ENCODE measurements at regions not wholly inside any gene's neighbourhood (a gene's known extent, or its start where the extent isn't known, plus 50 kb on each side); places are given as distances from the start of the nearest gene placed in this dataset.

DNA sequence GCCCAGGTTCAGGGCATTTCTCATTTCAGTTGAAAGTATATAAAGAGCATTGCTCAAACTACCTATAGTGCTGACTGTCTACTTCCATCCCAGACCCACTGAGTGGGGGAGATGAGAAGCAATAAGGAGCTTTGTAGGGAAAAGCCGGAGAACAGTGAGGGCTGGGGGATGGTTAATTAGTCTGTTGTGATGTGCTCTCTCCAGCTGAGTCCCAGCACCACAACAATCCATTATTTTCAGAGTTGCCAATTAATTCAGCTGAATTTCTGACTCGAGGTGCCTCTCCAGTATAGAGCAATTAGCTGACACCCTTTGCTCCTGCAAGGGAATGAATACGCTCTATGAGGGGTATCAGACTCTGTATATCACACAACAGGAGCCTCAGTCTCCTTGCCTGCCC is 1118.6 kb downstream of the SORCS3 start:
- TF ChIP-seq SUZ12 (IDR thresholded peaks at IDR 0.05) (no peak), BHLHE40 (IDR thresholded peaks at IDR 0.05; ENCODE audit: borderline replicate concordance) (no peak), FOXM1 (IDR thresholded peaks at IDR 0.05; ENCODE audit: borderline replicate concordance) (no peak), HDGF (IDR thresholded peaks at IDR 0.05; ENCODE audit: borderline replicate concordance) (no peak), SP1 (IDR thresholded peaks at IDR 0.05) (no peak), ARNT (IDR thresholded peaks at IDR 0.05) (no peak), ZNF384 (IDR thresholded peaks at IDR 0.05) (no peak)
- TF ChIP-seq, protein P1, sequence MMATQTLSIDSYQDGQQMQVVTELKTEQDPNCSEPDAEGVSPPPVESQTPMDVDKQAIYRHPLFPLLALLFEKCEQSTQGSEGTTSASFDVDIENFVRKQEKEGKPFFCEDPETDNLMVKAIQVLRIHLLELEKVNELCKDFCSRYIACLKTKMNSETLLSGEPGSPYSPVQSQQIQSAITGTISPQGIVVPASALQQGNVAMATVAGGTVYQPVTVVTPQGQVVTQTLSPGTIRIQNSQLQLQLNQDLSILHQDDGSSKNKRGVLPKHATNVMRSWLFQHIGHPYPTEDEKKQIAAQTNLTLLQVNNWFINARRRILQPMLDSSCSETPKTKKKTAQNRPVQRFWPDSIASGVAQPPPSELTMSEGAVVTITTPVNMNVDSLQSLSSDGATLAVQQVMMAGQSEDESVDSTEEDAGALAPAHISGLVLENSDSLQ (IDR thresholded peaks at IDR 0.05), result no peak

All from HEK293T (cell line).